Frontal cortex (tissue), 3 donors: ENCODE measurements at regions not wholly inside any gene's neighbourhood (a gene's known extent, or its start where the extent isn't known, plus 50 kb on each side); places are given as distances from the start of the nearest gene placed in this dataset.

ENCODE experiments used
- DNase-seq, 2 donors: peaks; one replicate each; pipeline ENCODE4 v3.0.0; 2012; ENCODE audit warnings: low spot score in 2 of 2
- FAIRE-seq: peaks from 2 replicates; lab custom pipeline; 2012; peaks lifted over from hg19 to GRCh38; lab: Jason Lieb, UNC
- donor health status: control.
- donor health status: control.
- donor health status: control.

GRCh38 chr7:73977619-73978618 is 50.1 kb upstream of the ELN start:
- DNase-seq (no peak), FAIRE-seq (no peak)
